Fibroblast of lung (primary cell): ENCODE measurements at regions not wholly inside any gene's neighbourhood (a gene's known extent, or its start where the extent isn't known, plus 50 kb on each side); places are given as distances from the start of the nearest gene placed in this dataset.

Source experiments
- DNase-seq, 2 donors: peaks; one replicate each; pipeline versions ENCODE4 v3.0.0 to v3.0.0-alpha.2; 2010; ENCODE audit warnings: low read depth in 2 of 2
- H2AFZ ChIP-seq: 2 replicates; pipeline ENCODE4 v1.5.1; 2012; ENCODE audit warnings: low read length, control low read depth, inconsistent platforms
- H3K27ac ChIP-seq: 2 replicates; pipeline ENCODE4 v1.5.1; 2011; ENCODE audit warnings: low read length, control low read depth; ENCODE audit not compliant: insufficient read depth
- H3K27me3 ChIP-seq: 2 replicates; pipeline ENCODE4 v1.5.1; 2011; ENCODE audit warnings: mild to moderate bottlenecking, low read length; ENCODE audit not compliant: control insufficient read depth, insufficient read depth
- H3K36me3 ChIP-seq: 2 replicates; pipeline ENCODE4 v1.5.1; 2011; ENCODE audit warnings: low read length; ENCODE audit not compliant: control insufficient read depth, insufficient read depth
- H3K4me1 ChIP-seq: 2 replicates; pipeline ENCODE4 v1.5.1; 2011; ENCODE audit warnings: low read length; ENCODE audit not compliant: control insufficient read depth, insufficient read depth; ENCODE audit errors: extremely low read depth
- H3K4me2 ChIP-seq: 2 replicates; pipeline ENCODE4 v1.5.1; 2011; ENCODE audit warnings: low read length, control low read depth; ENCODE audit not compliant: insufficient read depth; ENCODE audit errors: extremely low read depth
- H3K4me3 ChIP-seq, 4 experiments: fragments of 200-600 bp in 1 of 4; sonication (generic) in 1 of 4; replicated peaks in 1 of 4; 2 replicates each; pipeline ENCODE4 v1.5.1; 2011 to 2016; ENCODE audit warnings: low read length in 4 of 4, low read depth in 3 of 4, mild to moderate bottlenecking in 3 of 4, control low read depth in 2 of 4, inconsistent platforms in 1 of 4, mixed read lengths in 1 of 4; ENCODE audit not compliant: insufficient read depth in 1 of 4; ENCODE audit errors: control extremely low read depth in 1 of 4
- H3K79me2 ChIP-seq: 2 replicates; pipeline ENCODE4 v1.5.1; 2012; ENCODE audit warnings: mild to moderate bottlenecking, low read length, inconsistent platforms; ENCODE audit not compliant: control insufficient read depth, insufficient read depth
- H3K9ac ChIP-seq: 2 replicates; pipeline ENCODE4 v1.5.1; 2011; ENCODE audit warnings: mild to moderate bottlenecking, low read length, control low read depth; ENCODE audit not compliant: insufficient read depth
- H3K9me3 ChIP-seq: 2 replicates; pipeline ENCODE4 v1.5.1; 2012; ENCODE audit warnings: low read depth, low read length; ENCODE audit not compliant: control insufficient read depth, insufficient read depth
- H4K20me1 ChIP-seq: 2 replicates; pipeline ENCODE4 v1.5.1; 2011; ENCODE audit warnings: low read length; ENCODE audit not compliant: control insufficient read depth, insufficient read depth; ENCODE audit errors: extremely low read depth
- CTCF ChIP-seq, 2 donors: IDR thresholded peaks in 1 of 2; conservative IDR thresholded peaks in 1 of 2; 1 replicate in 1 of 2; 2 replicates in 1 of 2; pipeline ENCODE4 v1.5.1; 2011 to 2012; ENCODE audit warnings: low read length in 2 of 2, control low read depth in 1 of 2, inconsistent platforms in 1 of 2, low read depth in 1 of 2, mild to moderate bottlenecking in 1 of 2
- EZH2 ChIP-seq: IDR thresholded peaks from 2 replicates; pipeline ENCODE4 v1.5.1; 2012; ENCODE audit warnings: low read length, control low read depth, mild to moderate bottlenecking; ENCODE audit errors: missing control alignments

DNA sequence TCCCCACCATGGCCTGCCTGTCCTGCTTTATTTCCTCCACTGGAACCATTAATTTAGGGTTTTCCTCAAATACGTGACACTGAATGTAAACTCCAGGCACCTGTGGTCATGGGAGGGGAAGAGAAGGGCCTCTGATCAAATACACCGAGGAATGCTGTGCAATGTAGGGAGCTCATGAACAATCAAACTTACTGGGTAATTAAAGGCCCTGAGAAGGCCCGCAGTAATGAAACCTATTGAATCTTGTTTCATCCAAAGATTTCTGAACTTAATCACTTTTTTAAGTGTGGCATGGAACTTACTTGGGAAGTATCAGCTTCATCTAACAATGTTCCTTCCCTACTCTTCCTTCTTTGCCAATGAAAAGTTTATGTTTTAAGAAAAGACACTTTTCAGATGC, 299.8 kb downstream of the MIAT start:
- DNase-seq, result no peak

DNA sequence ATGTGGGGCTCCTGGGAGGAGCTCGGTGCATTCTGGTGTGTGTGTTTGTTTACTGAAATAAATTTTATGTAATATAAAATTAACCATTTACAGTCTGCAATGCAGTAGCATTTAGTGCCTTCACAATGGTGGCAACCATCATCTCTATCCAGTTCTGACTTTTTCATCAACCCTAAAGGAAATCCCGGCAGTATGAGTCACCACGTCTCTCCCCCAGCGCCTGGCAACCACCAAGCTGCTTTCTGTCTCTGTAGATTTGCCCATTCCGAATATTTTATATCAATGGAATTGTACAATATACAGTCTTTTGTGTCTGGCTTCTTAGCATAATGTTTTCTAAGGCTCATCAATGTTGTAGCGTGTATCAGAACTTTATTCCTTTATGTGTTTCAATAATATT, 300.5 kb downstream of the MIAT start:
- Histone ChIP-seq H3K79me2 (no peaks in the 10 kb centered on the region), H3K36me3 (no peaks in the 10 kb centered on the region), H2AFZ (no peak overlapping the region), H3K4me2 (no peak overlapping the region), H3K4me3 (no peak overlapping the region), H3K4me1 (no peaks in the 10 kb centered on the region), H3K9ac (no peak overlapping the region), H3K27ac (no peak overlapping the region), H4K20me1 (no peaks in the 10 kb centered on the region), H3K9me3 (no peaks in the 10 kb centered on the region), H3K27me3 (peaks cover 19% of the 10 kb centered on the region)
- TF ChIP-seq EZH2, result no peak
- no peak for TF ChIP-seq CTCF (conservative IDR thresholded peaks at IDR 0.05 in 1 of 2, IDR thresholded peaks at IDR 0.05 in 1 of 2; ENCODE audit: low read depth in 1 of 2, low read length in 2 of 2)
- no peak for DNase-seq

More for the DNA sequence above, 299.8 kb downstream of the MIAT start:
- Histone ChIP-seq H3K4me3 (no peak overlapping the region), H3K9ac (no peak overlapping the region), H3K27ac (no peak overlapping the region), H2AFZ (no peak overlapping the region), H3K27me3 (peaks cover 19% of the 10 kb centered on the region), H3K9me3 (no peaks in the 10 kb centered on the region), H4K20me1 (no peaks in the 10 kb centered on the region), H3K4me1 (no peaks in the 10 kb centered on the region), H3K4me2 (no peak overlapping the region), H3K36me3 (no peaks in the 10 kb centered on the region), H3K79me2 (no peaks in the 10 kb centered on the region)
- no peak for TF ChIP-seq CTCF (conservative IDR thresholded peaks at IDR 0.05 in 1 of 2, IDR thresholded peaks at IDR 0.05 in 1 of 2; ENCODE audit: low read depth in 1 of 2, low read length in 2 of 2)
- peak; percentile 37 for TF ChIP-seq EZH2

DNA sequence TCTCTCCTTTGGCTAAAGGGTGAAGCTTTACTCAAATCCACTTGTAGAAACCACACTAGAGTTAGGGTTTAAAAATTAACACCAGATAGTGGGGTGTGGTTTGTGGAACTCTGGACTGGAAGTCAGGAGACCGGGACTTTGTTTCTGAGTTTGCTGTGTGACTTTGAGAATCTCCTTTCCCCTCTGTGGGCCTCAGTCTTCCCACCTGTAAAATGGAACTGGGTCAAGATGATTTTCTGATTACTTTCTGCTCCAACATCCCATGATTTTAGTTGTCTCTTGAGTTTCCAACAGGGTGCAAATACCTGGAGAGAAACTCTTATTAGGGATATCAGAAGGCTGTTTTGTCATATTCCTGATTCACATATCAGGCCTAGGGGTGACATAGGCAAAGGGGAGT, 301.0 kb downstream of the MIAT start:
- peaks cover 14% of the 10 kb centered on the region for H3K27me3 ChIP-seq
- no peaks in the 10 kb centered on the region for H3K9me3 ChIP-seq
- H2AFZ ChIP-seq, result no peak overlapping the region
- no peak overlapping the region for H3K9ac ChIP-seq
- DNase-seq, result no peak
- H3K27ac ChIP-seq, result no peak overlapping the region
- TF ChIP-seq CTCF (conservative IDR thresholded peaks at IDR 0.05 in 1 of 2, IDR thresholded peaks at IDR 0.05 in 1 of 2; ENCODE audit: low read depth in 1 of 2, low read length in 2 of 2) (no peak), EZH2 (no peak)
- no peaks in the 10 kb centered on the region for H3K4me1 ChIP-seq
- H4K20me1 ChIP-seq, result no peaks in the 10 kb centered on the region
- H3K4me3 ChIP-seq, result no peak overlapping the region
- no peaks in the 10 kb centered on the region for H3K36me3 ChIP-seq
- no peak overlapping the region for H3K4me2 ChIP-seq
- H3K79me2 ChIP-seq, result no peaks in the 10 kb centered on the region
